ENCODE measurements at regions not wholly inside any gene's neighbourhood (a gene's known extent, or its start where the extent isn't known, plus 50 kb on each side); places are given as distances from the start of the nearest gene placed in this dataset.

DNA sequence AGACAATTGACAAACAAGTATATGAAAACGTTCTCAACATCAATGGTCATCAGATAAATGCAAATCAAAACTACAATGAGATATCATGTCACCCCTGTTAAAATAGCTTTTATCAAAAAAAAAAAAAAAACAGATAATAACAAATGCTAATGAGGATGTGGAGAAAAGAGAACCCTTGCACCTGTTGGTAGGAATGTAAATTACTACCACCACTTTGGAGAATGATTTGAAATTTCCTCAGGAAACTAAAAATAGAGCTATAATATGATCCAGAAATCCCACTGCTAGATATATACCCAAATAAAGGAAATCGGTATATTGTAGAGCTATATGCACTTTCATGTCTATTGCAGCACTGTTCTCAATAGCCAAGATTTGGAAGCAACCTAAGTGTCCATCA, 470.6 kb upstream of the FSTL5 start:
- DNase-seq (ENCODE audit: low spot score) (peak; percentile 14), ATAC-seq (no peak)
- H3K27ac Mint-ChIP-seq, result no peak overlapping the region
- Histone ChIP-seq H4K20me1 (replicated peaks; ENCODE audit: insufficient read depth) (no peaks in the 10 kb centered on the region), H3K79me2 (replicated peaks; ENCODE audit: insufficient read depth) (no peaks in the 10 kb centered on the region), H3K27ac (ENCODE audit: low read depth) (no peak overlapping the region), H3K9me2 (ENCODE audit: insufficient read depth) (0 out of 2 replicates have a peak, but pooled peaks cover 2% of the 10 kb centered on the region), H2AFZ (no peak overlapping the region), H3F3A (replicated peaks; ENCODE audit: low read depth) (no peaks in the 10 kb centered on the region), H3K4me2 (no peak overlapping the region), H3K4me3 (no peak overlapping the region), H3K36me3 (ENCODE audit: insufficient read depth) (no peaks in the 10 kb centered on the region), H3K4me1 (ENCODE audit: insufficient read depth) (no peaks in the 10 kb centered on the region), H3K27me3 (ENCODE audit: insufficient read depth) (no peaks in the 10 kb centered on the region)
- H3K4me1 Mint-ChIP-seq, result no peaks in the 10 kb centered on the region
- no peaks in the 10 kb centered on the region for H3K36me3 Mint-ChIP-seq (ENCODE audit: low read depth)
- TF ChIP-seq, protein P1, sequence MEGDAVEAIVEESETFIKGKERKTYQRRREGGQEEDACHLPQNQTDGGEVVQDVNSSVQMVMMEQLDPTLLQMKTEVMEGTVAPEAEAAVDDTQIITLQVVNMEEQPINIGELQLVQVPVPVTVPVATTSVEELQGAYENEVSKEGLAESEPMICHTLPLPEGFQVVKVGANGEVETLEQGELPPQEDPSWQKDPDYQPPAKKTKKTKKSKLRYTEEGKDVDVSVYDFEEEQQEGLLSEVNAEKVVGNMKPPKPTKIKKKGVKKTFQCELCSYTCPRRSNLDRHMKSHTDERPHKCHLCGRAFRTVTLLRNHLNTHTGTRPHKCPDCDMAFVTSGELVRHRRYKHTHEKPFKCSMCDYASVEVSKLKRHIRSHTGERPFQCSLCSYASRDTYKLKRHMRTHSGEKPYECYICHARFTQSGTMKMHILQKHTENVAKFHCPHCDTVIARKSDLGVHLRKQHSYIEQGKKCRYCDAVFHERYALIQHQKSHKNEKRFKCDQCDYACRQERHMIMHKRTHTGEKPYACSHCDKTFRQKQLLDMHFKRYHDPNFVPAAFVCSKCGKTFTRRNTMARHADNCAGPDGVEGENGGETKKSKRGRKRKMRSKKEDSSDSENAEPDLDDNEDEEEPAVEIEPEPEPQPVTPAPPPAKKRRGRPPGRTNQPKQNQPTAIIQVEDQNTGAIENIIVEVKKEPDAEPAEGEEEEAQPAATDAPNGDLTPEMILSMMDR (conservative IDR thresholded peaks at IDR 0.05; ENCODE audit: low read depth in 2 of 2), result peak in 1 of 2 experiments; percentile 42; a peak in 2 of 4 replicates
- TF ChIP-seq, protein P2, sequence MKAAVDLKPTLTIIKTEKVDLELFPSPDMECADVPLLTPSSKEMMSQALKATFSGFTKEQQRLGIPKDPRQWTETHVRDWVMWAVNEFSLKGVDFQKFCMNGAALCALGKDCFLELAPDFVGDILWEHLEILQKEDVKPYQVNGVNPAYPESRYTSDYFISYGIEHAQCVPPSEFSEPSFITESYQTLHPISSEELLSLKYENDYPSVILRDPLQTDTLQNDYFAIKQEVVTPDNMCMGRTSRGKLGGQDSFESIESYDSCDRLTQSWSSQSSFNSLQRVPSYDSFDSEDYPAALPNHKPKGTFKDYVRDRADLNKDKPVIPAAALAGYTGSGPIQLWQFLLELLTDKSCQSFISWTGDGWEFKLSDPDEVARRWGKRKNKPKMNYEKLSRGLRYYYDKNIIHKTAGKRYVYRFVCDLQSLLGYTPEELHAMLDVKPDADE (IDR thresholded peaks at IDR 0.05), result no peak
- H3K4me3 Mint-ChIP-seq, result no peak overlapping the region
- H3K27me3 Mint-ChIP-seq (ENCODE audit: insufficient read depth, low read depth, poor library complexity), result no peaks in the 10 kb centered on the region
- no peaks in the 10 kb centered on the region for H3K9me3 Mint-ChIP-seq

DNA sequence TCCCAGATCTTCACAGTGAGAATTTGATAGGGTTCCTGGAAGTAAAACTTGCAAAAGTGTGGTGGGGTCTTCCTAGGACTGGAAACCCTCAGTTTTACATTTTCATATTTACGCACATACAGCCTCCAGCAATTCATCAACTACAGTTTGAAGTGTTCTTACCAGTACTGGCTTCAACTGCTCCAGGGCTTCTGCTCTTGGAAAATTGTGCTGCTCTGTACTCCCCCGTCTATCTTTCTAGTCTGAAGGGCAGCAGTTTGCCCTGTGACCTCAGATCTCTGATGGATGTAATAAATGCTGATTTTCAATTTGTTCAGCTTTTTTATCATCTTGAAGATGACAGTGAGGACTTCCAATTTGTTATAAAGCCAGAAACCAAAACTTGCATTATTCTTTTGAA, 458.9 kb upstream of the FSTL5 start:
- no peaks in the 10 kb centered on the region for H3K4me1 Mint-ChIP-seq
- Histone ChIP-seq H3K4me1 (ENCODE audit: insufficient read depth) (no peaks in the 10 kb centered on the region), H3K27ac (ENCODE audit: low read depth) (no peak overlapping the region), H3K36me3 (ENCODE audit: insufficient read depth) (no peaks in the 10 kb centered on the region), H3K9me2 (ENCODE audit: insufficient read depth) (no peaks in the 10 kb centered on the region), H3K4me3 (no peak overlapping the region), H2AFZ (peak overlapping the region; percentile 86; the same call in 1 of the 2 replicates), H3K4me2 (no peak overlapping the region), H3K79me2 (replicated peaks; ENCODE audit: insufficient read depth) (no peaks in the 10 kb centered on the region), H3F3A (replicated peaks; ENCODE audit: low read depth) (no peaks in the 10 kb centered on the region), H4K20me1 (replicated peaks; ENCODE audit: insufficient read depth) (no peaks in the 10 kb centered on the region), H3K27me3 (ENCODE audit: insufficient read depth) (no peaks in the 10 kb centered on the region)
- ATAC-seq, result no peak
- H3K9me3 Mint-ChIP-seq, result peaks cover 2% of the 10 kb centered on the region; the same call in 2 of the 3 replicates
- no peak overlapping the region for H3K27ac Mint-ChIP-seq
- no peaks in the 10 kb centered on the region for H3K27me3 Mint-ChIP-seq (ENCODE audit: insufficient read depth, low read depth, poor library complexity)
- H3K4me3 Mint-ChIP-seq, result no peak overlapping the region
- no peaks in the 10 kb centered on the region for H3K36me3 Mint-ChIP-seq (ENCODE audit: low read depth)
- no peak for DNase-seq (ENCODE audit: low spot score)
- TF ChIP-seq, protein P3, sequence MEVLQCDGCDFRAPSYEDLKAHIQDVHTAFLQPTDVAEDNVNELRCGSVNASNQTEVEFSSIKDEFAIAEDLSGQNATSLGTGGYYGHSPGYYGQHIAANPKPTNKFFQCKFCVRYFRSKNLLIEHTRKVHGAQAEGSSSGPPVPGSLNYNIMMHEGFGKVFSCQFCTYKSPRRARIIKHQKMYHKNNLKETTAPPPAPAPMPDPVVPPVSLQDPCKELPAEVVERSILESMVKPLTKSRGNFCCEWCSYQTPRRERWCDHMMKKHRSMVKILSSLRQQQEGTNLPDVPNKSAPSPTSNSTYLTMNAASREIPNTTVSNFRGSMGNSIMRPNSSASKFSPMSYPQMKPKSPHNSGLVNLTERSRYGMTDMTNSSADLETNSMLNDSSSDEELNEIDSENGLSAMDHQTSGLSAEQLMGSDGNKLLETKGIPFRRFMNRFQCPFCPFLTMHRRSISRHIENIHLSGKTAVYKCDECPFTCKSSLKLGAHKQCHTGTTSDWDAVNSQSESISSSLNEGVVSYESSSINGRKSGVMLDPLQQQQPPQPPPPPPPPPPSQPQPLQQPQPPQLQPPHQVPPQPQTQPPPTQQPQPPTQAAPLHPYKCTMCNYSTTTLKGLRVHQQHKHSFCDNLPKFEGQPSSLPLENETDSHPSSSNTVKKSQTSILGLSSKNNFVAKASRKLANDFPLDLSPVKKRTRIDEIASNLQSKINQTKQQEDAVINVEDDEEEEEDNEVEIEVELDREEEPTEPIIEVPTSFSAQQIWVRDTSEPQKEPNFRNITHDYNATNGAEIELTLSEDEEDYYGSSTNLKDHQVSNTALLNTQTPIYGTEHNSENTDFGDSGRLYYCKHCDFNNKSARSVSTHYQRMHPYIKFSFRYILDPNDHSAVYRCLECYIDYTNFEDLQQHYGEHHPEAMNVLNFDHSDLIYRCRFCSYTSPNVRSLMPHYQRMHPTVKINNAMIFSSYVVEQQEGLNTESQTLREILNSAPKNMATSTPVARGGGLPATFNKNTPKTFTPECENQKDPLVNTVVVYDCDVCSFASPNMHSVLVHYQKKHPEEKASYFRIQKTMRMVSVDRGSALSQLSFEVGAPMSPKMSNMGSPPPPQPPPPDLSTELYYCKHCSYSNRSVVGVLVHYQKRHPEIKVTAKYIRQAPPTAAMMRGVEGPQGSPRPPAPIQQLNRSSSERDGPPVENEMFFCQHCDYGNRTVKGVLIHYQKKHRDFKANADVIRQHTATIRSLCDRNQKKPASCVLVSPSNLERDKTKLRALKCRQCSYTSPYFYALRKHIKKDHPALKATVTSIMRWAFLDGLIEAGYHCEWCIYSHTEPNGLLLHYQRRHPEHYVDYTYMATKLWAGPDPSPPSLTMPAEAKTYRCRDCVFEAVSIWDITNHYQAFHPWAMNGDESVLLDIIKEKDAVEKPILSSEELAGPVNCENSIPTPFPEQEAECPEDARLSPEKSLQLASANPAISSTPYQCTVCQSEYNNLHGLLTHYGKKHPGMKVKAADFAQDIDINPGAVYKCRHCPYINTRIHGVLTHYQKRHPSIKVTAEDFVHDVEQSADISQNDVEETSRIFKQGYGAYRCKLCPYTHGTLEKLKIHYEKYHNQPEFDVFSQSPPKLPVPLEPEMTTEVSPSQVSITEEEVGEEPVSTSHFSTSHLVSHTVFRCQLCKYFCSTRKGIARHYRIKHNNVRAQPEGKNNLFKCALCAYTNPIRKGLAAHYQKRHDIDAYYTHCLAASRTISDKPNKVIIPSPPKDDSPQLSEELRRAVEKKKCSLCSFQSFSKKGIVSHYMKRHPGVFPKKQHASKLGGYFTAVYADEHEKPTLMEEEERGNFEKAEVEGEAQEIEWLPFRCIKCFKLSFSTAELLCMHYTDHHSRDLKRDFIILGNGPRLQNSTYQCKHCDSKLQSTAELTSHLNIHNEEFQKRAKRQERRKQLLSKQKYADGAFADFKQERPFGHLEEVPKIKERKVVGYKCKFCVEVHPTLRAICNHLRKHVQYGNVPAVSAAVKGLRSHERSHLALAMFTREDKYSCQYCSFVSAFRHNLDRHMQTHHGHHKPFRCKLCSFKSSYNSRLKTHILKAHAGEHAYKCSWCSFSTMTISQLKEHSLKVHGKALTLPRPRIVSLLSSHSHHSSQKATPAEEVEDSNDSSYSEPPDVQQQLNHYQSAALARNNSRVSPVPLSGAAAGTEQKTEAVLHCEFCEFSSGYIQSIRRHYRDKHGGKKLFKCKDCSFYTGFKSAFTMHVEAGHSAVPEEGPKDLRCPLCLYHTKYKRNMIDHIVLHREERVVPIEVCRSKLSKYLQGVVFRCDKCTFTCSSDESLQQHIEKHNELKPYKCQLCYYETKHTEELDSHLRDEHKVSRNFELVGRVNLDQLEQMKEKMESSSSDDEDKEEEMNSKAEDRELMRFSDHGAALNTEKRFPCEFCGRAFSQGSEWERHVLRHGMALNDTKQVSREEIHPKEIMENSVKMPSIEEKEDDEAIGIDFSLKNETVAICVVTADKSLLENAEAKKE (CRISPR knock-in tag; IDR thresholded peaks at IDR 0.05), result no peak
- TF ChIP-seq EZH2phosphoT487 (IDR thresholded peaks at IDR 0.05; ENCODE audit: unreplicated experiment) (no peak), STAT1 (IDR thresholded peaks at IDR 0.05; ENCODE audit: unreplicated experiment) (no peak), ZNF114 (CRISPR knock-in tag; IDR thresholded peaks at IDR 0.05) (no peak), CREB1 (CRISPR knock-in tag; IDR thresholded peaks at IDR 0.05; ENCODE audit: low read depth) (no peak), ZNF331 (CRISPR knock-in tag; IDR thresholded peaks at IDR 0.05; ENCODE audit: low read depth) (no peak), EZH2 (IDR thresholded peaks at IDR 0.05; ENCODE audit: low read depth, unreplicated experiment) (no peak)
- TF ChIP-seq, protein P2 (IDR thresholded peaks at IDR 0.05), result no peak
- TF ChIP-seq, protein P1 (conservative IDR thresholded peaks at IDR 0.05; ENCODE audit: low read depth in 2 of 2), result no peak
